ENCODE measurements at regions not wholly inside any gene's neighbourhood (a gene's known extent, or its start where the extent isn't known, plus 50 kb on each side); places are given as distances from the start of the nearest gene placed in this dataset.
"Not testable (repeated sequence)": the region's sequence is repeated elsewhere in the genome, so short reads cannot be mapped to it uniquely, and the experiment has no call there.

DNA sequence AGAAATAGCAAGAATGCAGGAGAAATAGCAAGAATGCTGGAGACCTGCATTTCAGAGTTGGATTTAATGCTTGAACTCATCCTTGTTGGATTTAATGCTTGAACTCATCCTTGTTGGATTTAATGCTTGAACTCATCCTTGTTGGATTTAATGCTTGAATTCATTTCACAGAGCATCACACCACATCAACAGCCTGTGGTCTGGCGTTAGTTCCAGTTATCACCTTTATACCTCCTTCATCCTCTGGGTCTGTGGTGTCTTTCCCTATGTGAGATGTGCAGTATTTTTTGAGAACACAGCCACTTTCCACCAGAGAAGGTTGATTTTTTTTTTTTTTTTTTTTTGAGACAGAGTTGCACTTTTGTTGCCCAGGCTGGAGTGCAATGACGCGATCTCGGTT, 546.4 kb upstream of the SOX11 start:
- Mint-ChIP-seq H3K4me3 (no peak overlapping the region), H3K36me3 (ENCODE audit: low read depth) (no peaks in the 10 kb centered on the region), H3K4me1 (ENCODE audit: low read depth) (no peaks in the 10 kb centered on the region), H3K27ac (no peak overlapping the region), H3K9me3 (peaks cover 30% of the 10 kb centered on the region), H3K27me3 (no peaks in the 10 kb centered on the region)

DNA sequence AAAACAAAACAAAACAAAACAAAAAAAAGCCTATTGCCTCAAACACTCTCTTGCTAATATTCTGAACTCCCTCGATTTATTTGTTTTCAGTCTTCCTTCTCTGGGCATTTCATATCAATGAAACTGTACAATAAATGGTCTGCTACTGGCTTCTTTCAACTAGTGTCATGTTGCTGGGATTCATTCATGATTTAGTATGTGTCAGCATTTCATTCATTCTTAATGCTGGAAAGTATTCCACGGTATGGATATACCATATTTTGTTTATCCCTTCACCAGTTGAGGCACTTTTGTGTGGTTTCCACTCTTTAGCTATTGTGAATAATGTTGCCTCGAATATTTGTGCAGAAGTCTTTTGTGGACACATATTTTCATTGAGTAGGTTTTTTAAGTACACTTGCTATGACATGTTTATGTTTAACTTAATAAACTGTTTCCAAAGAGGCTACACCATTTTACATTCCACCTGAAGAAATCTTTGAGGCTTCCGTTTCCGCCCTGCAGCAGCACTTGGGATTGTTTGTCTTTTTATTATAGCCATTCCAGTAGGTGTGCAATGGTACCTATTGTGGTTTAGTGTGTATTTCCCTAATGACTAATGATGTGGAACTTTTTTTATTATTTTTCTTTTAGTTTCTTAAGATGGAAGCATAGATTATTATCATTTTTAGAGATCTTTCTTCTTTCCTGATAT, 543.6 kb upstream of the SOX11 start:
- Mint-ChIP-seq H3K27me3 (no peaks in the 10 kb centered on the region), H3K36me3 (ENCODE audit: low read depth) (no peaks in the 10 kb centered on the region), H3K4me3 (no peak overlapping the region), H3K9me3 (peaks cover 38% of the 10 kb centered on the region), H3K27ac (no peak overlapping the region), H3K4me1 (ENCODE audit: low read depth) (no peaks in the 10 kb centered on the region)

DNA sequence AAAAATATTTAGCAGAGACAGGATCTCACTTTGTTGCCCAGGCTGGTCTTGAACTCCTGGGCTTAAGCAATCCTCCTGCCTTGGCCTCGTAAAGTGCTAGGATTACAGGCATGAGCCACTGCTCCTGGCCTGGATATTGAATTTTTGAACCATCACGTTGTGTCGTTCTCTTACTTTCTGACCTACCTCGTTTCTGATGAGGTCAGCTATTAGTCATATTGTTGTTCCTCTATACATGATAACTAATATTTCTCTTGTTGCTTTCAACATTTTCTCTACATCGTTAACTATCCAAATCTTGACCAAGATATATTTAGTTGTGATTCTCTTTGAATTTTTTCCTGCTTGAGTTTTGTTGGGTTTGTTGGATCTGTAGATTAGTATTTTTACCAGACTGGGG, 541.3 kb upstream of the SOX11 start:
- Mint-ChIP-seq H3K9me3 (peaks cover 32% of the 10 kb centered on the region), H3K27me3 (no peaks in the 10 kb centered on the region), H3K4me3 (no peak overlapping the region), H3K27ac (no peak overlapping the region), H3K4me1 (ENCODE audit: low read depth) (no peaks in the 10 kb centered on the region), H3K36me3 (ENCODE audit: low read depth) (no peaks in the 10 kb centered on the region)

DNA sequence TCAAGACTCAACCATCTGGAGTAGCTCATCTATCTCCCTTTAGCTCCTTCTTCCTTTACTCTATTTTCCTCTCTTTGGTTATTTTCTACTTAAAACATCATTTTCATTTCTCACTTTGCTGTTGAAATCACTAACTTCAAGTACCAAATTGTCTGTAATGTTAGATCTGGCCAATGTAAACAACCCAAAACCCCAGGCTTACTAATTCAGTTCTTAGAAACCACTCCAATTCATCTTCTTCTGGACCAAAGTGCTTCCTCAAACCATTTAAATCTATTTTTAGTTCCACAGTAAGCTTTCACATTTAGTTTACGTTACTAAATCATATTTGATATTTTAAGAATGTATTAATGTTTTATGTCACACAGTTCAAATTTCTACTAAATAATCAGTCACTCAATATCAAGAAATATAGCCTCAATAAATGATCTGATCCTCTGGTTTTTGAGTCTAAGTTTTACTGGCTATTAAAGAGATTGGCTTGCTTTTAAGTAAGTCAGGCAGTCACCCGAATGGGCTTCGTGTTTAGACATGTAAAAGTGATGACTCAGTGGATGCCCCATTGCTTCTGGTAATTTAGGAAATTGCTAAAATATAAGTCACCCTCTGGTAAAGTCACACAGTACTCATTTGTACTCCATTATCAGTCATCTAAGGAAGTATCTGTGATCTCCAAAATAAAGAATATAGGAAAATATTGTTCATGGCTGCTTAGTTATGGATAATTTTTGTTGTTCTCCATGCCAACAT, 527.2 kb upstream of the SOX11 start:
- Mint-ChIP-seq H3K36me3 (ENCODE audit: low read depth) (no peaks in the 10 kb centered on the region), H3K27me3 (no peaks in the 10 kb centered on the region), H3K4me3 (no peak overlapping the region), H3K27ac (no peak overlapping the region), H3K4me1 (ENCODE audit: low read depth) (no peaks in the 10 kb centered on the region), H3K9me3 (peaks cover 13% of the 10 kb centered on the region)

DNA sequence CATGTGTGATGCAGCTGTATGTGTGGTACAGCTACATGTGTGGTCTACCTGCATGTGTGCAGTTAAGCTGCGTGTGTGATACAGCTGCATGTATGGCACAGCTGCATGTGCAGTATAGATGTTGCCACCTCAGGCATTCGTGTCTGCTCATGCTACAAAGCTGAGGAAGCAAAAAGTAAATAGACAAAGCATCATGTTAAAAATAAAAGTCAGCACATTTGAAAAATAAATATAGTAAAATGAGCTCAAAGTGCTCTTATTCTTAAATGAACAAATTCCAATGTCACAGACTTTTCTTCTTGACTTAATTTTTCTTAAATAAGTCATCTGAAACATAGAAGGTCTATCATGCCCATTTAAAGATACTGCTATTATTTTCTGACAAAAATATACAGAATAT, 519.3 kb upstream of the SOX11 start:
- Mint-ChIP-seq H3K4me3 (no peak overlapping the region), H3K36me3 (ENCODE audit: low read depth) (no peaks in the 10 kb centered on the region), H3K4me1 (ENCODE audit: low read depth) (no peaks in the 10 kb centered on the region), H3K27me3 (no peaks in the 10 kb centered on the region), H3K9me3 (peaks cover 8% of the 10 kb centered on the region), H3K27ac (no peak overlapping the region)

DNA sequence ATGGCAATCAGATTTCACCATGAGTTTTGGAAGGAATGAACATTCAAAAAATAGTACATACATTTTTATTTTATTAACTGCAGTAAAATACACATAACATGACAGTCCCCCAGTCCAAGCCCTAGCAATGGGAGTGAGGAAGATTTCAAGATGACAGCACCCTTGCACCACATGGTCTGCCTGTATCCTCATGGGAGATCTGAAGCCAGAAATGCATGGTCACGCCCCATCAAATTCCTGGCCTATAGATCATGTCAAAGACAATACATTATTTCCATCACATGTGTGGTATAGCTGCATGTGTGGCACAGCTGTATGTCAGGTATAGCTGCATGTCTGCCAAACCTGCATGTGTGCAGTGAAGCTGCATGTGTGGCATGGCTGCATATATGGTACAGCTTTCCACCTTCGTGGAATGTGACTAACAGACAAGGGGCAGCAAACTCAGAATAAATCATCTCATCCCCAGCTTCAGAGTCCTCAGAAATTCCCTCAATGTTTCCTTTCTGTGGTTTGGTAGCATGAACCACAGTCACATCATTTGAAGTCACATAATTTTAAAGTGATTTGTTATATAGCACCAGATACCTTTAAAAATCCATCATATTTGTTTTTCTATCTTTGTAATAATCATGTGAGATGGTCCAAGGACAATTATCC, 518.2 kb upstream of the SOX11 start:
- no peaks in the 10 kb centered on the region for H3K4me1 Mint-ChIP-seq (ENCODE audit: low read depth)
- H3K36me3 Mint-ChIP-seq (ENCODE audit: low read depth) = no peaks in the 10 kb centered on the region
- H3K27ac Mint-ChIP-seq = no peak overlapping the region
- no peaks in the 10 kb centered on the region for H3K27me3 Mint-ChIP-seq
- H3K9me3 Mint-ChIP-seq = peaks cover 5% of the 10 kb centered on the region
- H3K4me3 Mint-ChIP-seq = no peak overlapping the region

DNA sequence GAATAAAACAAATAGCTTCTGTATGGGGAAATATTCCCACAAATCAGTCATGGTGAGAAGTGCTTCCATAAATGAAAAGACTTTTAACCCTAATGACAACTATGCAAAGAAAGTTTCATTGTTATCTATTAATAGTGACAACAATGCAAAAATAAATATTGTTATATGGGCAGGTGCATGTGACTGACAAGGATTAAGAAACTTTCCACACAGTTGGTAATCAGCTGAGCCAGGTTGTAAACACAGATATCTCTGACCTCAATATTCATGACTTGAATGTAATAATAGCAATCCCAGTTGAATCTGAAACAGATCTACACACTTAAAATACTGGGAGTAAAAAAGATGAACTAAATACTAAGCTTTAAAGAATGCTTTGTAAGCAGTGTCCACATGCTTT, 517.0 kb upstream of the SOX11 start:
- Mint-ChIP-seq H3K4me1 (ENCODE audit: low read depth) (no peaks in the 10 kb centered on the region), H3K27me3 (no peaks in the 10 kb centered on the region), H3K4me3 (no peak overlapping the region), H3K27ac (no peak overlapping the region), H3K36me3 (ENCODE audit: low read depth) (no peaks in the 10 kb centered on the region), H3K9me3 (peaks cover 5% of the 10 kb centered on the region)

DNA sequence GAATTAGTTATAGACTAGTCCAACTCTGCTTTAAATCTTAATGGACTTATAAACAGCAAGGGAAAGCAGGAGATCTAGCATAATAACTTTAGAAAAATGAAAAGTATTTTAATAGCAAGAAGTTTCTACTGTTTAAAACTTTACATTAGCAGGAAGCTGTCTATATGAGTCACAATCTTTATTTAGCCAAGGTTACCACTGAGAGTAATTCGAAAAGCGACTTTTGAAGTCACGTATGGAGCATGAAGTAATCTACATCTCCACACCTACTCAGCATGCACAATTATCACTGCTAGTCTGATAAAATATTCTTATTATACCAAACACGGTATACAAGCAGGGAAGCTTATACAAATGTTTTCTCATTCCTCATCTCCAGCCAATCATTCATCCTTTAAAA, 515.4 kb upstream of the SOX11 start:
- Mint-ChIP-seq H3K27me3 (no peaks in the 10 kb centered on the region), H3K4me3 (no peak overlapping the region), H3K9me3 (peaks cover 10% of the 10 kb centered on the region), H3K4me1 (ENCODE audit: low read depth) (no peaks in the 10 kb centered on the region), H3K36me3 (ENCODE audit: low read depth) (no peaks in the 10 kb centered on the region), H3K27ac (no peak overlapping the region)

DNA sequence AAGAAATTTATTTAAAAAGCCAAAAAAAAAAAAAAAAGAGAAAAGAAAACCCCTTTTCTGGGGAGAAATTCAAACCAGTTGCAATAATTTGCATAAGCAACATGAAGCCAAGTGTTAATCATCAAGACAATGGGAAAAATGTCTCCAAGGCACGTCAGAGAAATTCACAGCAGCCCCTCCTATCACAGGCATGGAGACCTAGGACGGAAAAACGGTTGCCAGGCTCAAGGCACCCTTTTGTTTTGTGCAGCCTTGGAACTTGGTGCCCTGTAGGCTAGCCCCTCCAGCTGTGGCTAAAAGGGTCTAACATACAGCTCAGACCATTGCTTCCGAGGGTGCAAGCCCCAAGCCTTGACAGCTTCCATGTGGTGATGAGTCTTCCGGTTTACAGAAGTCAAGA, 509.2 kb upstream of the SOX11 start:
- Mint-ChIP-seq H3K36me3 (ENCODE audit: low read depth) (no peaks in the 10 kb centered on the region), H3K27me3 (no peaks in the 10 kb centered on the region), H3K27ac (no peak overlapping the region), H3K4me1 (ENCODE audit: low read depth) (no peaks in the 10 kb centered on the region), H3K9me3 (peaks cover 14% of the 10 kb centered on the region), H3K4me3 (no peak overlapping the region)

DNA sequence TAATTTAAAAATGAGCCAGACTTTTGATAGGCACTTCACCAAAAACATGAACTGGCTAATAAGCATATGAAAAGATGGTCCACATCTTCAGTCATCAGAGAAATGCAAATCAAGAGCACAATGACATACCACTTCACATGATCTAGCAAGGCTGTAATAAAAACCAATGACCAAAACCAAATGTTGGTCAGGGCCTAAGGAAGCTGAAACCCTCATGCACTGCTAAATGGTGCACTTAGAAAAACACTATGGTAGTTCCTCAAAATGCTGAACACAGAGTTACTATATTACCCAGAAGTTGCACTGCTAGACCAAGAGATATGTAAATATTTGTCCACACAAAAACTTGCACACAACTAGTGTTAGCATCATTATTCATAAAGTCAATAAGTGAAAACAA, 504.9 kb upstream of the SOX11 start:
- Mint-ChIP-seq H3K9me3 (peaks cover 6% of the 10 kb centered on the region), H3K4me1 (ENCODE audit: low read depth) (no peaks in the 10 kb centered on the region), H3K27ac (no peak overlapping the region), H3K36me3 (ENCODE audit: low read depth) (no peaks in the 10 kb centered on the region), H3K27me3 (no peaks in the 10 kb centered on the region), H3K4me3 (no peak overlapping the region)

DNA sequence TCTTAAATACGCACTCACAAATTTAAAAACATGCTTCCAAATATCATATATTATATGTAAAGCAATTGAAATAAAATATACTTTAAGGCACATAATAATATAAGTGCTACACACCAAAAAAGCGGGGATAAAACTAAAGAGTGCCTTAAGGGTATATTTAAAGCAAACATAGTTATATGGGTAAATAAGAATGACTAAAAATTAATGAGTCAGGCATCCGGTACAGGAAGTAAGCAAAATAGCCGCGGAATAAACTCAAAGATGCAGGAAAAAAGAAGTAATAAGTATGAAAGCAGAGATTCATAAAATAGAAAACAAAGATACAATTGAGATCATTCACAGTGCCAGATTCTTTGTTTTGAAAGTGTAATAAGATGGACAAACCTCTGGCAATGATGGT, 503.5 kb upstream of the SOX11 start:
- Mint-ChIP-seq H3K27ac (no peak overlapping the region), H3K4me1 (ENCODE audit: low read depth) (no peaks in the 10 kb centered on the region), H3K4me3 (no peak overlapping the region), H3K36me3 (ENCODE audit: low read depth) (no peaks in the 10 kb centered on the region), H3K27me3 (no peaks in the 10 kb centered on the region), H3K9me3 (peaks cover 4% of the 10 kb centered on the region)

DNA sequence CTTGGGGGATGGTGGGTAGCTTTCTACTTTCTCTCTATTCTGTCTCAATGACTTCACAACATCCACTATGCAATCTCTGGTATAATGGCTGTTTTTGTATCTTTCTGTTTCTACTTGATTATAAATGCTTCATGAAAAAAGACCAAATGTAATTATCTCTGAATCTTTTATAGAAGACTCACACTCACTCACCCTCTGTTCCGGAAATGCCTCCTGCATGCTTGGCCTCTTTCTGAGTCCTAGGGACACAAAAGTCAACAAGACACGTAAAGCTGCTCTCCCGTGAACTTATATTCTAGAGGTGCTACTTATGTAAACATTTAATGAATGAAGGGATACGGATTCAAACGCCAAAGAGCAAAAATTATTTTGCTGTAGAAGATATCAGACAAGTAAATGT, 502.2 kb upstream of the SOX11 start:
- H3K4me1 Mint-ChIP-seq (ENCODE audit: low read depth) = no peaks in the 10 kb centered on the region

DNA sequence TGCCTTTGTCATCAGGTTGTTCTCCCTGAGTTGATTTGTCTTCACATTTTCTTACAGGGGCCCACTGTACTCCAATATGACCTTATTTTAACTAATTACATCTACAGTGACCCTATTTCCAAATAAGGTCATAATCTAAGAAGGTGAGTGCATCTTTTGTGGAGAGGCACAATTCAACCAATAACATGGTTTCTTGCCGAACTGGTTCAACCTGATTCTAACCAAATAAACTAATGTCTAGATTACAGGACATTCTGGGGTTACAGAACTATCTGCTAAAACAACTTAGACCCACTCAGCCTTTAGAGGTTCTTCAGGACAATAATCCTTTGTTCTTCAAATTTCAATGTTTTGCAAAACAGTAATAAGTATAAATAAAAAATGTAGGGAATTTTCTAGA, 496.5 kb upstream of the SOX11 start:
- Mint-ChIP-seq H3K9me3 (peaks cover 9% of the 10 kb centered on the region), H3K27me3 (no peaks in the 10 kb centered on the region), H3K36me3 (ENCODE audit: low read depth) (no peaks in the 10 kb centered on the region), H3K27ac (no peak overlapping the region), H3K4me3 (no peak overlapping the region), H3K4me1 (ENCODE audit: low read depth) (no peaks in the 10 kb centered on the region)

More for the DNA sequence above, 502.2 kb upstream of the SOX11 start:
- H3K36me3 Mint-ChIP-seq (ENCODE audit: low read depth) = no peaks in the 10 kb centered on the region
- peaks cover 6% of the 10 kb centered on the region for H3K9me3 Mint-ChIP-seq
- H3K27me3 Mint-ChIP-seq = no peaks in the 10 kb centered on the region
- no peak overlapping the region for H3K27ac Mint-ChIP-seq
- no peak overlapping the region for H3K4me3 Mint-ChIP-seq

DNA sequence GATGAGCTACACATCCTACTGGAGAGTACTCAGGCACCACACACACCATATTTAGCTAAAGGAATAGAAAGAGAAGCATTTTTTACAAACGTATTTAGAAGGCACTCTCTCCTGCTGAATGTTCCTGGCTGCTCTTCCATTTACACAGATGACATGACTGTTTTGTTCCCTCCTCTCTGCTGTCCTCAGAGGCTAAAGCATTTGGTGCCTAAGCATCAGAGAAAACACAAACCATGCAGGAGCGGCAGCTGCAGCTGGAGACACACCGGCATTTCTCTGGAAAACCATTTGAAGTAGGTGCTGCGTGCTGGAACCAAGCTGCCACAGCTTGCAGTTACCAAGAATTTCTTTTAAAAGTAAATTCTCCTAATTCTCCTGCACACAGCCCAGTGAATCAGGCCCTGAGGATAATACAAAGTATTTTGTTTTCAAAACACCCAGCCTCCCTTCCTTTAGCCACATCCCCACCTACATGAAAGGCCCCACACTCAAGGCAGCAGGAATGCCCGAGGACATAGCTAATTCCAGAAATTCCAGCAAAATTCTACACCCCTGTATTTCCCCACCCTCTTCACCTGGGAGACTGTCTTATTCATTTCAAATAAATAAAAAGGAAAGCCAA, 488.9 kb upstream of the SOX11 start:
- no peak overlapping the region for H3K4me3 Mint-ChIP-seq
- H3K9me3 Mint-ChIP-seq = no peaks in the 10 kb centered on the region
- no peak overlapping the region for H3K27ac Mint-ChIP-seq
- H3K27me3 Mint-ChIP-seq = no peaks in the 10 kb centered on the region
- no peaks in the 10 kb centered on the region for H3K36me3 Mint-ChIP-seq (ENCODE audit: low read depth)
- no peaks in the 10 kb centered on the region for H3K4me1 Mint-ChIP-seq (ENCODE audit: low read depth)

DNA sequence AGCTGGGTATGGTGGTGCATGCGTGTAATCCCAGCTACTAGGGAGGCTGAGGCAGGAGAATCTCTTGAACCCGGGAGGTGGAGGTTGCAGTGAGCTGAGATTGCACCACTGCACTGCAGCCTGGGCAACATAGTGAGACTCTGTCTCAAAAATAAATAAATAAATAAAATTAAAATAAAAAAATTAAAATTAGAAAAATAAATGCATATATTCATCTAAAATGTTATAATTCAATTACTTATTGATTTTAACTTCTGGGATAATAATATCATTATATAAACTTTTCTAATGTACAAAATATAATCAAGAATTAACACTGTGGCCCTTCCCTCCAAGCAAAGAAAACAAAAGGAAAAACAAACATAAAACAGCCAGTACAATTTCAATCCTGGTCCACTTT, 485.4 kb upstream of the SOX11 start:
- not testable (repeated sequence) for H3K27me3 Mint-ChIP-seq; H3K27ac Mint-ChIP-seq; H3K9me3 Mint-ChIP-seq; H3K4me1 Mint-ChIP-seq (ENCODE audit: low read depth); H3K36me3 Mint-ChIP-seq (ENCODE audit: low read depth); H3K4me3 Mint-ChIP-seq

Measured in stimulated activated naive CD8-positive, alpha-beta T cell treated with anti-CD3 and anti-CD28 coated beads, Interleukin-15, Interleukin-2, amounts not matched to agents 100 ng/mL and 50 ng/mL, for 24 hours (primary cell).